ENCODE measurements at regions not wholly inside any gene's neighbourhood (a gene's known extent, or its start where the extent isn't known, plus 50 kb on each side); places are given as distances from the start of the nearest gene placed in this dataset.

- peaks cover 7% of the 10 kb centered on the region; the same call in 1 of the 2 replicates for H3K4me1 ChIP-seq (ENCODE audit: control insufficient read depth, insufficient read depth, low read length)
- no peaks in the 10 kb centered on the region for H3K36me3 ChIP-seq (ENCODE audit: control insufficient read depth, insufficient read depth, low read length)
- no peaks in the 10 kb centered on the region for H3K9me3 ChIP-seq (ENCODE audit: control insufficient read depth, insufficient read depth, low read depth, low read length)
- H3K27me3 ChIP-seq (ENCODE audit: control insufficient read depth, insufficient read depth, low read length): peaks cover 4% of the 10 kb centered on the region; the same call in 1 of the 2 replicates
- no peak overlapping the region for H3K4me3 ChIP-seq (ENCODE audit: low read depth, low read length)
- no peak overlapping the region for H3K27ac ChIP-seq (ENCODE audit: low read depth, low read length)
- H3K9ac ChIP-seq (ENCODE audit: low read length): no peak overlapping the region
Observed at GRCh38 chr1:184315254-184315653, 71.6 kb upstream of the C1orf21 start.

- Histone ChIP-seq H3K27me3 (ENCODE audit: control insufficient read depth, insufficient read depth, low read length) (peaks cover 4% of the 10 kb centered on the region; the same call in 1 of the 2 replicates), H3K9ac (ENCODE audit: low read length) (no peak overlapping the region), H3K36me3 (ENCODE audit: control insufficient read depth, insufficient read depth, low read length) (no peaks in the 10 kb centered on the region), H3K4me3 (ENCODE audit: low read depth, low read length) (no peak overlapping the region), H3K9me3 (ENCODE audit: control insufficient read depth, insufficient read depth, low read depth, low read length) (no peaks in the 10 kb centered on the region), H3K27ac (ENCODE audit: low read depth, low read length) (no peak overlapping the region), H3K4me1 (ENCODE audit: control insufficient read depth, insufficient read depth, low read length) (peaks cover 13% of the 10 kb centered on the region; the same call in 1 of the 2 replicates)
Observed at GRCh38 chr1:184319879-184320278, 67.0 kb upstream of the C1orf21 start.

GRCh38 chr1:184322253-184322652 lies 64.6 kb upstream of the C1orf21 start:
- Histone ChIP-seq H3K36me3 (ENCODE audit: control insufficient read depth, insufficient read depth, low read length) (no peaks in the 10 kb centered on the region), H3K4me1 (ENCODE audit: control insufficient read depth, insufficient read depth, low read length) (peaks cover 7% of the 10 kb centered on the region; the same call in 1 of the 2 replicates), H3K4me3 (ENCODE audit: low read depth, low read length) (no peak overlapping the region), H3K9ac (ENCODE audit: low read length) (no peak overlapping the region), H3K9me3 (ENCODE audit: control insufficient read depth, insufficient read depth, low read depth, low read length) (no peaks in the 10 kb centered on the region), H3K27me3 (ENCODE audit: control insufficient read depth, insufficient read depth, low read length) (peaks cover 2% of the 10 kb centered on the region; the same call in 1 of the 2 replicates), H3K27ac (ENCODE audit: low read depth, low read length) (no peak overlapping the region)

DNA sequence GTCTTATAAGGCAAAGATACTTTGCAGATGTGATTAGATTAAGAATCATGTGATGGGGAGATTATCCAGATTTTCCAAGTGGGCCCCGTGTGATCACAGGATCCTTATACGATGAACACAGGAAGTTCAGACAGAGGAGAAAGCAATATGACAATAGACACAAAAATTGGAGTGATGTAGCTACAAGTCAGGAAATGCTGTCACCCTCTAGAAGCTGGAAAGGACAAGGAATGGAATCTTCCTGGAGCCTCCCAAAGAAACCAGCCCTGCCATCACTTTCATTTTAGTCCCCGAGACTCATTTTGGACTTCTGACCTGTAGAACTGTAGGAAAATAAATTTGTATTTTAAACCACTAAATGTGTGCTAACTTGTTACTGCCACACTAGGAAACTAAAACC lies 61.9 kb upstream of the C1orf21 start:
- H3K27ac ChIP-seq (ENCODE audit: low read depth, low read length): no peak overlapping the region
- no peaks in the 10 kb centered on the region for H3K36me3 ChIP-seq (ENCODE audit: control insufficient read depth, insufficient read depth, low read length)
- H3K4me3 ChIP-seq (ENCODE audit: low read depth, low read length): no peak overlapping the region
- no peak overlapping the region for H3K9ac ChIP-seq (ENCODE audit: low read length)
- no peaks in the 10 kb centered on the region for H3K9me3 ChIP-seq (ENCODE audit: control insufficient read depth, insufficient read depth, low read depth, low read length)
- no peaks in the 10 kb centered on the region for H3K27me3 ChIP-seq (ENCODE audit: control insufficient read depth, insufficient read depth, low read length)
- peaks cover 7% of the 10 kb centered on the region; the same call in 1 of the 2 replicates for H3K4me1 ChIP-seq (ENCODE audit: control insufficient read depth, insufficient read depth, low read length)

DNA sequence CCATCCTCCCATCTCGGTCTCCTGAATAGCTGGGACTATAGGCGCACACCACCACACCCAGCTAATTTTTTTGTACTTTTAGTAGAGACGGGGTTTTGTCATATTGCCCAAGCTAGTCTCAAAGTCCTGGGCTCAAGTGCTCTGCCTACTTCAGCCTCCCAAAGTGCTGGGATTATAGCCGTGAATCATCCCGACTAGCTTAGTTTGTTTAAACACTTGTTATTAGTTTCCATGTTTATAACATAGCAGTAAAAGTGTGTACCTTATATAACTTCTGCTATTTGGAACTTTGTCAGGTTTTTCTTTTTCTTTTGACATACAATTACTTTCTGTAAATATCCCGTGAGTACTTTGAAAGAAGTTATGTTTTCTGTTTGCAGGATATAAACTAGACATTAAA lies 60.6 kb upstream of the C1orf21 start:
- Histone ChIP-seq H3K27me3 (ENCODE audit: control insufficient read depth, insufficient read depth, low read length) (no peaks in the 10 kb centered on the region), H3K9me3 (ENCODE audit: control insufficient read depth, insufficient read depth, low read depth, low read length) (no peaks in the 10 kb centered on the region), H3K4me1 (ENCODE audit: control insufficient read depth, insufficient read depth, low read length) (peaks cover 7% of the 10 kb centered on the region; the same call in 1 of the 2 replicates), H3K36me3 (ENCODE audit: control insufficient read depth, insufficient read depth, low read length) (no peaks in the 10 kb centered on the region), H3K27ac (ENCODE audit: low read depth, low read length) (no peak overlapping the region), H3K9ac (ENCODE audit: low read length) (no peak overlapping the region), H3K4me3 (ENCODE audit: low read depth, low read length) (no peak overlapping the region)

- H3K9ac ChIP-seq (ENCODE audit: low read length): no peak overlapping the region
- H3K4me1 ChIP-seq (ENCODE audit: control insufficient read depth, insufficient read depth, low read length): no peaks in the 10 kb centered on the region
- H3K27me3 ChIP-seq (ENCODE audit: control insufficient read depth, insufficient read depth, low read length): no peaks in the 10 kb centered on the region
- 0 out of 2 replicates have a peak, but pooled peaks cover 7% of the 10 kb centered on the region for H3K9me3 ChIP-seq (ENCODE audit: control insufficient read depth, insufficient read depth, low read depth, low read length)
- no peak overlapping the region for H3K4me3 ChIP-seq (ENCODE audit: low read depth, low read length)
- H3K27ac ChIP-seq (ENCODE audit: low read depth, low read length): no peak overlapping the region
- no peaks in the 10 kb centered on the region for H3K36me3 ChIP-seq (ENCODE audit: control insufficient read depth, insufficient read depth, low read length)
Observed at GRCh38 chr1:184329245-184329953, 57.4 kb upstream of the C1orf21 start.

GRCh38 chr1:184329962-184330868 lies 56.6 kb upstream of the C1orf21 start:
- Histone ChIP-seq H3K36me3 (ENCODE audit: control insufficient read depth, insufficient read depth, low read length) (no peaks in the 10 kb centered on the region), H3K27me3 (ENCODE audit: control insufficient read depth, insufficient read depth, low read length) (no peaks in the 10 kb centered on the region), H3K9ac (ENCODE audit: low read length) (no peak overlapping the region), H3K27ac (ENCODE audit: low read depth, low read length) (no peak overlapping the region), H3K4me1 (ENCODE audit: control insufficient read depth, insufficient read depth, low read length) (no peaks in the 10 kb centered on the region), H3K4me3 (ENCODE audit: low read depth, low read length) (no peak overlapping the region), H3K9me3 (ENCODE audit: control insufficient read depth, insufficient read depth, low read depth, low read length) (0 out of 2 replicates have a peak, but pooled peaks cover 7% of the 10 kb centered on the region)

- Histone ChIP-seq H3K9ac (ENCODE audit: low read length) (no peak overlapping the region), H3K27ac (ENCODE audit: low read depth, low read length) (no peak overlapping the region), H3K27me3 (ENCODE audit: control insufficient read depth, insufficient read depth, low read length) (no peaks in the 10 kb centered on the region), H3K9me3 (ENCODE audit: control insufficient read depth, insufficient read depth, low read depth, low read length) (0 out of 2 replicates have a peak, but pooled peaks cover 7% of the 10 kb centered on the region), H3K36me3 (ENCODE audit: control insufficient read depth, insufficient read depth, low read length) (no peaks in the 10 kb centered on the region), H3K4me1 (ENCODE audit: control insufficient read depth, insufficient read depth, low read length) (no peaks in the 10 kb centered on the region), H3K4me3 (ENCODE audit: low read depth, low read length) (no peak overlapping the region)
Observed at GRCh38 chr1:184330875-184331274, 56.0 kb upstream of the C1orf21 start.

All from HUES6 (cell line).